NCI-H345 treated with DMSO at 0.1 percent for 48 hours (cell line): ENCODE measurements at regions not wholly inside any gene's neighbourhood (a gene's known extent, or its start where the extent isn't known, plus 50 kb on each side); places are given as distances from the start of the nearest gene placed in this dataset.

Experiments
- DNase-seq: peaks from one replicate; lab custom pipeline; 2025; ENCODE audit not compliant: unreplicated experiment; lab: John Stamatoyannopoulos, UW

- no peak for DNase-seq
Measured at GRCh38 chr13:34103854-34104253, 285.9 kb downstream of the RFC3 start.

GRCh38 chr13:34104853-34105252, 286.9 kb downstream of the RFC3 start:
- DNase-seq: no peak

- no peak for DNase-seq
Measured at GRCh38 chr13:34107806-34108205, 289.9 kb downstream of the RFC3 start.

DNA sequence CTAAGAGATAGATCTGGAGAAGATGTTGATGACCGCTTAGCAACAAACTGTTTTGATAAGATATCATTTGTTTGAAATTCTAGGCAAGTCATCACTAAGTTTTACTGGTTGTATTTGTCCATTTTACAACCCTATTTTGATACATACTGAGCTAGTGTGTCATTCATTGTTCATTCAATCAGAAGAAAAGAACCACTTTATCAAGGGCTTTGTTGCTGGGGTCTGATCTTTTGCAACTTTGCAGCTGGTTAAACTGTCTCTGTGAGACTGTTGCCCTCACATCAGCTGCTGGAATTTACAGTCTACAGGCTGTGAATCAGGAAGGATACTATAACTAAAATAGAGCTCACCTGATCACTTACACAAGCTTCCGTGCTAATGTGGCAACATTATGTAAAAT, 290.5 kb downstream of the RFC3 start:
- DNase-seq: no peak

GRCh38 chr13:34114581-34114980, 296.6 kb downstream of the RFC3 start:
- DNase-seq: no peak

DNA sequence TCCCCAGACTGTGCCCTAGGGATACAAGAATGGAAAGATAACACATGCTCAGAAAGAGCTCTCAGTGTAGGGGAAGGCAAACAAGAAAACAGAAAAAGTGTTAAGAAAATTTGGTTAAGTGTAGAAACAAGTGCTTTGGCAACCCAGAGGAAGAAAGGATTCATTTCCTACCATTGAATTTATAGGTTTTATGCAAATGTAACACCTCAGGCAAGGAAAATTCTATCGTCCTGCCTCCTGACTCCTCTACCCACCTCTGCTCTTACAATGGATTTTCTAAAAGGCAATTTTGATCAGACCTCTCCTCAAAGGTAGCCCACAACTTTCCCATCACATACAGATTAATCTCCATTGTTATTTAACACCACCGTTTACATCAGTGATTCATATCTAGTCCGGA, 298.7 kb downstream of the RFC3 start:
- DNase-seq: no peak

DNA sequence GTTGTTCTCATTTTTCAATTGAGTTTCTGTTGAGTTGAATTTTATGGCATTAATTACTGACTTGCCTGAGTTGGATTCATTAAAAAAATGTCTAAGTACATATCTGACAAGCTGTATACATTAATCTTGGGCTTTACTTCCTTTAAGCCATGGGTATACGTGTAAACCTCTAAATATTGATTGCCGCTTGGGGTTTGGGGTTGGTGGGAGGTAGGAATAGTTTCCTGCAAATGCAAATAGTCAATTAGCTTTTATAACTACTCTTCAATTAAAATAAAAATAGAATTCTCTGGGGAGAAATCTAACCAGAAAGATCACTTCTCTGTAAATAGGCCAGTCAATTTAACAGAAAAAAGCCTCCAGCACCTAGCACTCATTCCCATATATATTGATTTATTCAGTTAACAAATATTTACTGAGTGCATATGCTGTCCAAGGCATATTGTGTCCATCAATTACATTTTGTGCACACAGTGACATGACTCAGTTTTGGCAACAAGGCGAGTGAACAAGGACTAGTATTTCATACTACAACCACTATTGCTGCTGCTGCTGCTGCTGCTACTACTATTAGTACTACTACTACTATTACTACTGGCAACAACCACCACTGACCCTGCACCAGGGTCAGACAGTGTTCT, 306.8 kb downstream of the RFC3 start:
- DNase-seq: peak; percentile 16

- DNase-seq: no peak
Measured at GRCh38 chr13:34127523-34127922, 309.6 kb downstream of the RFC3 start.

DNA sequence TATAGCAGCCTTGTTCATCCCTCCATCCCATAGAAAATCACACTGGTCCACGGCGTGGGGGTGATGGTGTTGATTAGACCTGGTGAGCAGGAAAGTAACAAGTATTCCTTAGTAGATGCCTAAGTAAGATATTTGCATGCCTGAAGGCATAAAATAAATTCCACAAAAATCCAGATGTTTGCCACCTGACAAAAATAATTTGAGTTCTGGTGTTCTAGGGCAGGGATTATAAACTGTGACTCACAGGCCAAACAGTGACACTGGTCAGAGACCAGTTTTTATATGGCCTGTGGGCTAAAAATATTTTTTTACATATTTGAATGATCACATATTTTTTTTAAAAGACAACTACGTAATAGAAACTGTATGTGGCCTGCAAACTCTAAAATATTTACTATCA, 310.7 kb downstream of the RFC3 start:
- DNase-seq: no peak

GRCh38 chr13:34129436-34129835, 311.5 kb downstream of the RFC3 start:
- DNase-seq: no peak

- no peak for DNase-seq
Measured at GRCh38 chr13:34137200-34137599, 319.3 kb downstream of the RFC3 start.

DNA sequence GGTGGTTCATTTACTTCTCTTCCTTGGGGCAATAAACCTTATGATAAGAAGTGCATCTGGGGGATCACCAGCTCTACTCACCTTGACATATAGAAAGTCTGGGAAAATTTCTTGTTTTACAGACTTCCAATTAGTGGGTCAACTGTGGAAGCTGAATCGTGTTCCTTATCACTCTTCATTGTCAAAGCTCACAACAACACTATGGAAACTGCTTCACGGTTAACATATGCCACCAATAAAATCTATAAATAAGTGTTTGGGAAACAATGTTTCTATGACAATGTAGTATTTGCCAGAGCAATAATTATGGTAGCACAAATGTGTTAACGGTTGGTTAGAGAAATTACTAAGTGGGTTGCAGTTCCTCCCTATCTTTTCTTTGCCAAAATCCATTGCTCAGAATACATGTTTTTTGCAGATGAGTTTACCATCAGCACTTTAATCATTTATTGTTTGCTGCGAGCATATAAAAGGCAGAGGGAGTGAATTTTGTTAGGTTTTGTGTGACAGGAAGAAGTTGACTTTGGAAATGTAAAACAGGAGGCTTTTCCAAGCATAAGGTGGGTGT, 321.8 kb downstream of the RFC3 start:
- DNase-seq: no peak

DNA sequence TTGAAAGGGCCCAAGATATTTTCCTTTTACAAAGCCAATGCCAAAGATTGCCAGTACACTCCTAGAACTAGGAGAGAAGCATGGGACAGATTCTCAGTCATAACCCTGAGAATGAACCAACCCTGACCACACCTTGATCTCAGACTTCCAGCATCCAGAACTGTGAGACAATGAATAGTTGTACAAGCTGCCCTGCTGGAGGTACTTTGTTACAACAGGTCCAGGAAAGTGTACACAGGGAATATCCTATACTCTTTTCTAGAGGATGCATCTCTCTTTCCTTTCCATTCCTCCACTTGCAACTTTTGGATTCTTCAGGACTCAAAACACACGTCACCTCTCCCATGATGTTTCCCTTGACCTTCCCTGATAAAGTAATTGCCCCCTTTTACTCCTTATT, 325.7 kb downstream of the RFC3 start:
- DNase-seq: no peak

GRCh38 chr13:34144142-34144541, 326.2 kb downstream of the RFC3 start:
- no peak for DNase-seq

DNA sequence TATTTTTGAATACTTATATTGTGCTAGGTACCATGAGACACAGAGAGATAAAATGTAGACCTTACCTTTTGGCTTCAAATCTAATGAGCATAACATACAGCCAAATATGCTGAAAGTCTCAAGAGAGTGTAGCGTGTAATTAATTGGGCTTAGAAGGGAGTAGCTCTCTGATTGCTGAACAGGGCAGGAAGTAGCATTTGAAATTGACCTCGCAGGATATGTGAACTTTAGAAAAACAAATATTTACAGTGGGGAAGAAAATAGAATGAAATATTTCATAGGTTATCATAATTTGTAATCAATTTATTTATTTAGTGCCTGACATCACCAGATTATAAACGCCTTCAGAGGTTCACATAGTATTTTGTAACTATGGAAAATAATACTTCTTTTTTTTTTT, 327.1 kb downstream of the RFC3 start:
- no peak for DNase-seq

DNA sequence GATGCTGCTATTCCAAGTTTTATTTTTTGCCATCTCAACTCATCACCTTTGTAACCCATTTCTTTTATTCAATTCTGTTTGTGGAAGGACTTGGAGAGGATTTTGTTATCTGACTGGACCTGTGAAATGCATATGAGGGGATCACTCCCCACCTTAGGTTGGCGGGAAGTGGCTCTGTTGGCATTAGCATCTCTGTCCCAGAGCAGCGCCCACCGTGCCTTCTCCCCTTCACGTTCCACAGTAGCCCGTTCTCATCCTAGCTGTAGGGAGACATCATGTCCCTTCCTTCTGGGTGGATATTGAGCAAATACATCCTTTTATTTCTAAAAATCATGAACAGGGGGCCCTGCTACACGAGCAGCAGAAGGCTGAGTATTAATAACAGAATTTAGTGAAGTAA, 330.4 kb downstream of the RFC3 start:
- DNase-seq: no peak

- no peak for DNase-seq
Measured at GRCh38 chr13:34151885-34152284, 333.9 kb downstream of the RFC3 start.

GRCh38 chr13:34152409-34152808, 334.5 kb downstream of the RFC3 start:
- DNase-seq: no peak

- no peak for DNase-seq
Measured at GRCh38 chr13:34152996-34153395, 335.0 kb downstream of the RFC3 start.

GRCh38 chr13:34153428-34154180, 335.7 kb downstream of the RFC3 start:
- DNase-seq: no peak

DNA sequence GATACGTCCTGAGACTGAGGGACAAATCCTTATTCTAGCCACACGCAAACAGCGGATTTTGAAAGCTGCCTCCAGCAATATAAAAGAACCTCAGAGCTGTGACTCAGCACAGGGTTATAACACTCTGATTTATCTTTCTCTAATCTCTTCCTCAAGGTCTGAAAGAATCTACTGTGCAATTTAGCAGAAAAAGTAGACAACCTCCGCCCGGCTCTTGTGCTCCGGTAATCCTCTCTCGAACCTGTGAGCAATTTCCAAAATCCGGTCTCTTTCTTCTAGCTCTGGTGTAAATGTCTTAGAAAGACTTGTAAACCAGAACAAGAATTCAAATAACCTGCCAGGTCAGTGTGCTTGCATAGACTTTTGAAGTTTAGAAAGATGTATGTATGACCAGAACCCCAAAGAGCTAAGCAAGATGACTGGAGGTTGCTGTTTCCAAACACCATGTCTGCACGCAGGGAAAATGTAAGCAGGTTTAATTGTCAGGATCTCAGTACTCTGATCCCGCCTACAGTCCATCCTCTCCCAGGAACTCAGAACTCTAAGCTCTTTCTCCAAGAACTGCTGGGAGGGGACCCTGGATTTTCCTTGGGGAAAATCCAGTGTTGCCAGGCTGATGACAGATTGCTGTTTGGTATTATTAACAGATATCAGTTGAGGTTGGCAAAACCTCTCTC, 338.1 kb downstream of the RFC3 start:
- DNase-seq: no peak

DNA sequence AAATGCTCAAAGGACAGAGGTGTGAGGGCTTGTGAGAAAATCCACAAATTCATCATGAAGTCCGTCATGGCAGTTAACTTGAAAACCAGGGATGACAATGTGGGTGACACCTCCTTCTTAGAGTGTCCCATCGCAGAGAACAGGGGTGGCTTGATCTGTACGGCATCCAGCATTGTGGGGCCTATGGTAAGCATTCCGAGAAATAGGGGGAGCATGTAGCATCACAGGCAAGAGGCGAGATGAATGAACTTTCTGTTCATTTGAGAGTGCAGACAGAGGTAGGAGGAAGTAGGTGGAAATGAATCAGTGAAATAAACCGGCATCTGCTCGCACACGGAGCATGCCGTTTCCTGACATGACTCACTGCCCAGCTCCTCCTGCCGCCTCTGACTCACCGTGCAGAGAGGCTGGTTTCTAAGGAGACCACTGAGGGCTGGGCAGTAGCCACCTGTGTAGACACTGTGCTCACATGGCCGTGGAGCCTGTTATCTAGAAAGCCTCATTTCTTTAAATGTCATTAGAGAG, 339.0 kb downstream of the RFC3 start:
- peak; percentile 63 for DNase-seq
